ENCODE measurements at regions not wholly inside any gene's neighbourhood (a gene's known extent, or its start where the extent isn't known, plus 50 kb on each side); places are given as distances from the start of the nearest gene placed in this dataset.

DNA sequence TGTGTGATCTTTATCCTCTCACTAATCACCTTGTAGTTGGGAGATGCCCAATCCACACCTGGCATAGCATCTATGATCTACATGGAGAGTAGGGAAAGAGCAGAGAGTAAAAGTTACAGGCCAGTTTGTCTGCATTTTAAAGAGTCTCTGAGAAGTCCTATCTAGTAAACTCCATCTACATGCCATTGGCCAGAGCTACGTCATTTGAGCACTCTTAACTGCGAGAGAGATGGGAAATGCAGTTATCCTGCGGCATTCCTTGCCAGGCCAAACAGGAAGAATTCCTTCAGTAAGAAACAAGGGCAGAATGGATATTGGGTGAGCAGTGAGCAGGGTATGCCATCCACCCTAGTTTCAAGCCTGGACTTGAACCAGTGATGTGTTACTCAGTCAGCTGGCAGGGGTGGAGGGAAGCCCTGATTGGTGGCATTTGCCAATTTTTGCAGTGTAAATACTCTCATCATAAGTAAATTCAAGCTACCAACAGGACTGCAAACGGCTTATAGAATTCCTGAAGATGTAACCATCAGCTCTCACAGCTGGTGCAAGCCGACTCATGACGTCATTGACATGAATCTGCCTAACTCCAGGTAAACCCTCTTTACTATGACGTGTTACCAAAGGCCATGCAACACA lies 156.8 kb upstream of the MSX2 start:
- Histone ChIP-seq H2BK15ac (ENCODE audit: low read length) (no peak overlapping the region), H2BK12ac (ENCODE audit: low read depth, low read length) (no peak overlapping the region), H4K8ac (ENCODE audit: extremely low read depth, insufficient read depth, low read length) (no peak overlapping the region), H3K18ac (ENCODE audit: extremely low read depth, low read length) (no peak overlapping the region), H3K79me2 (ENCODE audit: control insufficient read depth in 1 of 2, insufficient read depth in 2 of 2, low read length in 2 of 2) (no peaks in the 10 kb centered on the region), H2BK20ac (ENCODE audit: low read length) (no peak overlapping the region), H3K9me3 (ENCODE audit: insufficient read depth in 2 of 2, low read depth in 1 of 2, low read length in 1 of 2) (no peaks in the 10 kb centered on the region), H4K91ac (replicated peaks; ENCODE audit: insufficient read length, low read length) (no peak overlapping the region), H3K4me3 (ENCODE audit: extremely low read depth in 1 of 4, insufficient read depth in 2 of 4, low read depth in 3 of 4, low read length in 4 of 4) (no peak overlapping the region), H3K4me2 (ENCODE audit: insufficient read depth in 1 of 2, low read depth in 2 of 2, low read length in 2 of 2) (no peak overlapping the region), H3K4ac (replicated peaks; ENCODE audit: insufficient read length, low read depth, low read length) (no peak overlapping the region), H3K36me3 (ENCODE audit: control insufficient read depth in 2 of 4, insufficient read depth in 4 of 4, low read length in 3 of 4) (no peaks in the 10 kb centered on the region), H3K27ac (ENCODE audit: low read depth, low read length) (no peak overlapping the region), H2BK120ac (replicated peaks; ENCODE audit: low read depth, low read length) (no peak overlapping the region), H4K20me1 (replicated peaks in 1 of 2; ENCODE audit: control insufficient read depth in 1 of 2, insufficient read depth in 2 of 2, low read length in 2 of 2) (no peaks in the 10 kb centered on the region), H4K5ac (ENCODE audit: insufficient read length, low read depth, low read length) (no peak overlapping the region), H3K4me1 (replicated peaks in 1 of 4; ENCODE audit: control insufficient read depth in 3 of 4, insufficient read depth in 4 of 4, low read length in 3 of 4) (no peaks in the 10 kb centered on the region; a peak in 1 of 7 replicates), H3K23me2 (ENCODE audit: low read depth, low read length) (no peaks in the 10 kb centered on the region), H3K23ac (ENCODE audit: insufficient read length) (no peak overlapping the region), H2BK5ac (ENCODE audit: low read depth, low read length) (no peak overlapping the region), H2AK5ac (ENCODE audit: low read depth, low read length) (no peak overlapping the region), H3K79me1 (ENCODE audit: low read depth, low read length) (no peaks in the 10 kb centered on the region), H2AFZ (ENCODE audit: low read length) (no peak overlapping the region), H3K9ac (replicated peaks in 1 of 4; ENCODE audit: extremely low read depth in 1 of 4, low read depth in 3 of 4, low read length in 3 of 4) (no peak overlapping the region), H3K27me3 (replicated peaks in 1 of 4; ENCODE audit: control insufficient read depth in 3 of 4, extremely low read depth in 1 of 4, insufficient read depth in 3 of 4, low read length in 3 of 4) (no peaks in the 10 kb centered on the region), H3K56ac (replicated peaks; ENCODE audit: insufficient read length, low read depth, low read length) (no peak overlapping the region), H3K14ac (ENCODE audit: insufficient read length) (no peak overlapping the region)
- no peak for FAIRE-seq
- POLR2A ChIA-PET (ENCODE audit: partially characterized antibody), result no interaction called here
- CTCF ChIA-PET (ENCODE audit: partially characterized antibody), result interaction anchor here (0.6 to 2.8 kb wide), 5 partner anchors 10 to 226 kb away, joined by 3 to 11 read pairs (median 5); no protein-coding TSS in a partner anchor
- WGBS, 2 experiments (ENCODE audit: extremely low coverage in 1 of 2, insufficient coverage in 1 of 2, insufficient read length in 1 of 2, insufficient replicate concordance in 2 of 2, low coverage in 1 of 2, low lambda C conversion rate in 2 of 2, missing lambda C conversion rate in 1 of 2), result 91% methylated on average over 7 of the region's 7 CpGs; no CpG with 5 or more reads in 1 of the 2 experiments
- no peak for DNase-seq (ENCODE audit: low read depth in 1 of 2, low spot score in 2 of 2)
- TF ChIP-seq SIN3A (conservative IDR thresholded peaks at IDR 0.05 in 1 of 2, IDR thresholded peaks at IDR 0.05 in 1 of 2; ENCODE audit: low read depth in 1 of 2, low read length in 2 of 2), result no peak
